ENCODE measurements at regions not wholly inside any gene's neighbourhood (a gene's known extent, or its start where the extent isn't known, plus 50 kb on each side); places are given as distances from the start of the nearest gene placed in this dataset.

DNA sequence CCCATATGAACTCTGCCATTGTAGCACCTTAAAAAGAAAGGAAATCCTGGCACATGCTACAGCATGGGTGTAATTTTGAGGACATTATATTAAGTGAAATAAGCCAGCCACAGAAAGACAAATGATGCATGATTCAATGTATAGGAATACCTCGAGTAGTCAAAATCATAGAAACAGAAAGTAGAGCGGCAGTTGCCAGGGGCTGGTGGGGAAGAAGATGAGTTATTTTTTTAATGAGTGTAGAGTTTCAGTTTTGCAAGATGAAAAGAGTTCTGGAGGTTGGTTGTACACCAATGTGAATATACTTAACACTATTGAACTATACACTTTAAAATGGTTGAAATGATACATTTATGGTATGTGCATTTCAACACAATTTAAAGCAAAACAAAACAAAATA lies 133.0 kb downstream of the ZDHHC21 start:
- no peak for DNase-seq (ENCODE audit: low read depth in 2 of 2)

- DNase-seq (ENCODE audit: low read depth in 2 of 2): no peak
Observed at GRCh38 chr9:14554886-14555285, 138.3 kb downstream of the ZDHHC21 start.

DNA sequence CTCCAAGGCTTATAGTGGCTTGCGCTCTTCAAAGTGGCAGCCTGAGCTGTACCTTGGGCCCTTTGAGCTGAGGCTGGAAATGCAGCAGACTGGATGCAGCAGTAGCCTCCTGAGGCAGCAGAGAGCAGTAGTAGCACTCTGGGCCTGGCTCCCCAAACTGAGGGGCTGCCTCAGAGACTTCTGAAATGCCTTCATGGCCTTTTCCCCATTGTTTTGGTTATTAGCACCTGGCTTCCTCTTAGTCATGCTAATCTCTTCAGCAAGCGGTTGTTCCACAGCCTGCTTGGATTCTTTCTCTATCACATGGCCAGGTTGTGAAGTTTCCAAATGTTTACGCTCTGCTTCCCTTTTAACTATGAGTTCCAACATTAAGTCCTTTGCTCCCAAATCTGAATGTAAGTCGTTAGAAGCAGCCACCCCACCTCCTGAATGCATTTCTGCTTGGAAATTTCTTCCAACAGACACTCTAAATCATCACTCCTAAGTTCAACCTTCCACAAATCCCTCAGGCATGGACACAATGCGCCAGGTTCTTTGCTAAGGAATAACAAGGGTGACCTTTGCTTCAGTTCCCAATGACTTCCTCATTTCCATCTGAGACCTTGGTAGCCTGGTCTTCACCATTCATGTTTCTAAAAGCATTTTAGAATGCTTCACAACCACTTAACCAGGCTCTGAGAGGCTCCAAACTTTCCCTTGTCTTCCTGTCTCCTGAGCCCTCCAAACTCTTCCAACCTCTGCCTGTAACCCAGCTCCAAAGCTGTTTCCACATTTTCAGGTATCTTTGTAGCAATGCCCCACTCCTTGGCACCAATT lies 145.8 kb downstream of the ZDHHC21 start:
- DNase-seq (ENCODE audit: low read depth in 2 of 2): no peak

GRCh38 chr9:14546693-14547092 lies 146.5 kb downstream of the ZDHHC21 start:
- DNase-seq (ENCODE audit: low read depth in 2 of 2): no peak

GRCh38 chr9:14542071-14542470 lies 151.2 kb downstream of the ZDHHC21 start:
- DNase-seq (ENCODE audit: low read depth in 2 of 2): no peak

GRCh38 chr9:14538526-14538925 lies 154.7 kb downstream of the ZDHHC21 start:
- no peak for DNase-seq (ENCODE audit: low read depth in 2 of 2)

GRCh38 chr9:14535161-14535955 lies 157.9 kb downstream of the ZDHHC21 start:
- no peak for DNase-seq (ENCODE audit: low read depth in 2 of 2)

DNA sequence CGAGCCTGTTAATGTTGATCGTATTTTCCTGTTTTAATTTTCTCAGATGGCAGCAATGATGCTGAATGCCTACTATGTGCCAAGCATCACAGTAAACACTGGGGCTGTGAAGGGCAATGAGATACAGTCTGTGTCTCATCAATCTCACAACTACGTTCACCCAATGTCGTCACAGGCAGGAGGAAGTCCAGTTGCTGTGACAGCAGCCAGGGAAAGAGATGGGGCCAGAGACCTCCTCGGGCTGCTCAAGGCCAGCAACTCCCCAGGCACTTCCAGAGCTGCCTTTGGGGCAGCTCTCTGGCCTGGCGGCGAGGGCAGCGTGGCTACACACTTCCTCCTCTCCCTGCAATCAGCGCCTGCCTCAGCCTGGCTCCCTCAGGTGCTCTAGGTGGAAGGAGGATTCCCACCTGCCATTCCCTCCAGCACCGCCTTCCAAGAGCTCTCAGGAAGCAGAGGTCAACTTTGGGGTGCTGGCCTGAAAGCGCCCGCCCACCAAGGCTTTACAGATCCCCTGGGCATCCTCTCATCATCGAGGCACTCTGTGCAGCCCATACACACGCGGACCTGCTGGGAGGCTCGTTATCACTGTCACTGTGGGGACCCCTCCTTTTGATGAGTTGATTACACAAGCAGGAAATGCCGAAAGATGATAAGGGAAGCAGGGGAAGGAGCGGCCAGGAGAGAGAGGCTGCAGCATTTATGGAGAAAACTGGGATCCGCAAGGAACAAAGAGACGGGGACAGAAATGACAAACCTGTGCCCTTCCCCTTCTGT lies 159.2 kb downstream of the ZDHHC21 start:
- DNase-seq (ENCODE audit: low read depth in 2 of 2): no peak

DNA sequence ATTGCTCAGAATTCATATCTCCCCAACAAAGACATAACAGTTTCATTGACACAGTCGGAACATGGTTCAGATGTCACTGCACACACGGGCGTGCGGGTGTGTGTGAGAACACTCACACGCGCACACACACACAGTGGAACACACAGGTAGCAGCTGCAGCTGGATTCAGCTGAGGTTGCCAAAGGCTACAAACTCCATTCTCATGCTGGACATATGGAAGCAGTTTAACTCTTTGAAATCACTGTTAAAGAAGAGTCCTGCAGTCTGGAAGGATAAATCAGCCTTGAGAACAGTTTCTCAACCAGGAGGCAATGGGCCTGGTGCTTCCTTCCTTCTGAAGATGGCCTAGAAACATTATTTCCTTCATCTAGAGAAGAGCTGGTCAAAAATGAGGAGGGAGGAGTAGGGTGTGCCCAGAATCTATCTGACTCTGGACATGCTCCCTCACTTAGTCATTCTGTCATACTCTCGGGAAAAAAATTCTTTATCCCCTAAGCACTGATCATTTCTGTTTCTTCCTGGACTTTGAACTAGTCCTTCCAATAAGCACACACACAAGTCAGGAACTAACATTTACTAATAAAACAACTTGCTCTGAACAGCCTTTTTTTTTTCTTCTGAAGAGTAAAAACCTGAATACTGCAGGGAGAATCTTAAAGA lies 160.6 kb downstream of the ZDHHC21 start:
- no peak for DNase-seq (ENCODE audit: low read depth in 2 of 2)

DNA sequence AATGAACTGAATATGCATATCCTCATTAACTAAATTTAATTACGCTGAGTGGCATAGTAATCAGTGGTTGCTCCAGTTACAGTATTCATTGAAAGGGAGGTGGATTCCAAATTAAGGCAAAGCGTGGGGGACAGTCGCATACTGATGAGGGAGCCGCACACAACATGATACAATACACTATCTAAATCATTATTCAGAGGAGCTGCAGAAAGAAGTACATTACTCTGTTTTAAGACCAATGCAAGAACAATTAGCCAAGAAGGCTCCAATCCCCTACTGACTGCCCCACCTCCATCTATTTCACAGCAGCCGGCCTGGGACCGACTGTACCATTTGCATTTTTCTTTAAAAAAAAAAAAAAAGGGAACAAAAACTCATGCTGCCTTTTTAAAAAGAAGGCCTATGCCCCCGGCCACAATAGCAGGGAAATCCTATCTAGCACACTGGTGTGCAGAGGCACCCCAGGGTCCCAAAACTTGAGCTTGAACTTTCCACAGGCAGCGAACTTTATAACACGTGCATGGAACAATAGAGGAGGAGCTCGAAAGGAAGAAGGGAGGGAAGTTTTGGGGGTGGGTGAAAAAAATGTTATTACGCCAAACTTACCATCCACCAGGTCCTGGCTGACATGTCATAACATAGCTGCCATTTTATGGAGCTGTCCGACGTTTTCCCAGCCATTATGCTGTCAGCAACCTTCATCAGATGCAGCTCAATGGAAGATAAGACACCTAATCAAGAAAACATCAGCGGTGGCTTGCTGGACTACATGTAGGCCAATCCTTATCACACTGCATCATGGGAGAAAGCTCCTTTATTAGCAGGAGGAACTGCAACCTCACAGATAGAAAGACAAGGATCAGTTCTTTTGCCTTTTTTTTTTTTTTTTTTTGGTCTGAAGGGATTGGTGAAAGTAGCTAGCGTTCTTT lies 161.6 kb downstream of the ZDHHC21 start:
- no peak for DNase-seq (ENCODE audit: low read depth in 2 of 2)

GRCh38 chr9:14530841-14531240 lies 162.4 kb downstream of the ZDHHC21 start:
- no peak for DNase-seq (ENCODE audit: low read depth in 2 of 2)

GRCh38 chr9:14530366-14530765 lies 162.9 kb downstream of the ZDHHC21 start:
- DNase-seq (ENCODE audit: low read depth in 2 of 2): no peak

- no peak for DNase-seq (ENCODE audit: low read depth in 2 of 2)
Observed at GRCh38 chr9:14529629-14530028, 163.6 kb downstream of the ZDHHC21 start.

GRCh38 chr9:14529054-14529453 lies 164.2 kb downstream of the ZDHHC21 start:
- DNase-seq (ENCODE audit: low read depth in 2 of 2): no peak

DNA sequence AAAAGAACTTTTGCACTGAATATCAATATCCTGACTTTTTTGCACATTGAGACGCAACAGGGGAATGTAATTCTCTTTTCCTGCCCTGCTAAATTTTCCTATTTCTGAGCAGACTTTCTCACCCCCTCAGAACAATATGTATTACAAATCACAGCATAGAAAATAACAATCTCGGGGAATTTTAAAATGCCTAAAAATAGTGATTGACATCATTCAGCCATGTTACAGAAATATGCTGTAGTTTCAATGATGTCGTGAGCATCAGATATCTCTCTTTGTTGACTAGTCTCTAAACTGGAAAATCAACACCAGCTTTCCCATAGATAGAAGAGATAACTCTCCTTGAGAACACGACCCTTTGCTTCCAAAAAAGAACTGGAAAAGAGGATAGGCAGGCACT lies 166.7 kb downstream of the ZDHHC21 start:
- no peak for DNase-seq (ENCODE audit: low read depth in 2 of 2)

DNA sequence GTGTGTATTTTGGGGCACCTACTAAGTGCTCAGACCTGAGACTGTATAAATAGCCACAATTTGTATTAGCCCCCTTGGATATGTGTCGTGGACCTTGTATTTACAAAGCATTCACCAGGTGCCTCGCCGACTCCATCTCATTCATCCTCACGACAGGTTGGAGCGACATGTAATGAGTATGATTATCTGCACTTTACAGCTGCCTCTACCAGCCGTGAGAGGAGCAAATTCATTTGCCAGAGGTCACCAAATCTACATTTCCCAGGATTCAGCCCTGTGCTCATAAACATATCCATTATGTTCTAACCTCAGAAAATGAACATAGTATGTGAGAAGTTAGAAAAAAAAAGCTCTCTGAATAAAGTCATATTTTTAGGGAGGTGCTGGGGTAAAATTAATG lies 167.4 kb downstream of the ZDHHC21 start:
- DNase-seq (ENCODE audit: low read depth in 2 of 2): no peak

GRCh38 chr9:14524873-14525515 lies 168.2 kb downstream of the ZDHHC21 start:
- DNase-seq (ENCODE audit: low read depth in 2 of 2): no peak

DNA sequence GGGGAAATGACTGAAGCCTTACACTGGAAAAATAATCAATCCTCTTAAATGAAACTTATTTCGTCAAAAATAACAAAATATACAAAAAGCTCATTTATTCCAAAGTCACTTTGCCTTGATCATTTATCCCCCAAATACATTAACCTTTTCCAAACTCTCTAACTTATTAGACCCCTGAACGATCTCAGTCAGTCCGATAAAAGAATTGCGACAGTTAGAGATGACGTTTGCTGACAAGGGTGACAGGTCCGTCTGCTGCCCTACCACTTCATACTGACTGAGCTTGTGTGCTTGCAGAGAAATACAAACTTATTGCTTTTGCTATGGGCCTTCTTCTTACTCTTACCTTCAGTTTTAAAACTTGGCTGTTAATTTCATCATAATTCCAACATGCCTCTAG lies 169.7 kb downstream of the ZDHHC21 start:
- no peak for DNase-seq (ENCODE audit: low read depth in 2 of 2)

GRCh38 chr9:14522627-14523379 lies 170.4 kb downstream of the ZDHHC21 start:
- DNase-seq (ENCODE audit: low read depth in 2 of 2): no peak

Measured in stimulated activated CD4-positive, alpha-beta T cell treated with anti-CD3 and anti-CD28 coated beads, Interleukin-12 subunit alpha, Interleukin-12 subunit beta, amount 100 ng/mL, for 24 hours (primary cell).